ENCODE measurements at regions not wholly inside any gene's neighbourhood (a gene's known extent, or its start where the extent isn't known, plus 50 kb on each side); places are given as distances from the start of the nearest gene placed in this dataset.
"Not testable (repeated sequence)": the region's sequence is repeated elsewhere in the genome, so short reads cannot be mapped to it uniquely, and the experiment has no call there.

GRCh38 chr11:86729576-86729975 lies 57.2 kb upstream of the ME3 start:
- ATAC-seq; H3K9me3 ChIP-seq; H3K36me3 ChIP-seq; H3K27ac ChIP-seq; H3K4me3 ChIP-seq; H3K27me3 ChIP-seq; H3K4me1 ChIP-seq; intact Hi-C loops (cut with DNase I); DNase-seq: not testable (repeated sequence)
- 100% methylated on average over 1 of the region's 1 CpG for WGBS, 2 donors

GRCh38 chr11:86728562-86728961 lies 56.1 kb upstream of the ME3 start:
- Histone ChIP-seq H3K4me3 (no peak overlapping the region), H3K9me3 (peaks cover 0 to 16% (median 2%) of the 10 kb centered on the region in 11 donors), H3K27ac (no peak overlapping the region), H3K36me3 (no peaks in the 10 kb centered on the region), H3K4me1 (no peaks in the 10 kb centered on the region), H3K27me3 (no peaks in the 10 kb centered on the region)
- TF ChIP-seq, protein P1, sequence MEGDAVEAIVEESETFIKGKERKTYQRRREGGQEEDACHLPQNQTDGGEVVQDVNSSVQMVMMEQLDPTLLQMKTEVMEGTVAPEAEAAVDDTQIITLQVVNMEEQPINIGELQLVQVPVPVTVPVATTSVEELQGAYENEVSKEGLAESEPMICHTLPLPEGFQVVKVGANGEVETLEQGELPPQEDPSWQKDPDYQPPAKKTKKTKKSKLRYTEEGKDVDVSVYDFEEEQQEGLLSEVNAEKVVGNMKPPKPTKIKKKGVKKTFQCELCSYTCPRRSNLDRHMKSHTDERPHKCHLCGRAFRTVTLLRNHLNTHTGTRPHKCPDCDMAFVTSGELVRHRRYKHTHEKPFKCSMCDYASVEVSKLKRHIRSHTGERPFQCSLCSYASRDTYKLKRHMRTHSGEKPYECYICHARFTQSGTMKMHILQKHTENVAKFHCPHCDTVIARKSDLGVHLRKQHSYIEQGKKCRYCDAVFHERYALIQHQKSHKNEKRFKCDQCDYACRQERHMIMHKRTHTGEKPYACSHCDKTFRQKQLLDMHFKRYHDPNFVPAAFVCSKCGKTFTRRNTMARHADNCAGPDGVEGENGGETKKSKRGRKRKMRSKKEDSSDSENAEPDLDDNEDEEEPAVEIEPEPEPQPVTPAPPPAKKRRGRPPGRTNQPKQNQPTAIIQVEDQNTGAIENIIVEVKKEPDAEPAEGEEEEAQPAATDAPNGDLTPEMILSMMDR (IDR thresholded peaks at IDR 0.05), result no peak
- no peak for ATAC-seq
- intact Hi-C loops (cut with DNase I), result no loop called here
- no peak for DNase-seq

- DNase-seq (no peak), ATAC-seq (no peak)
- 81 to 86% methylated on average over 5 of the region's 5 CpGs for WGBS, 2 donors
- TF ChIP-seq, protein P1 (IDR thresholded peaks at IDR 0.05), result no peak
- Histone ChIP-seq H3K9me3 (peaks cover 0 to 33% (median 13%) of the 10 kb centered on the region in 11 donors), H3K4me3 (no peak overlapping the region), H3K27me3 (no peaks in the 10 kb centered on the region), H3K27ac (no peak overlapping the region), H3K4me1 (no peaks in the 10 kb centered on the region), H3K36me3 (no peaks in the 10 kb centered on the region)
- intact Hi-C loops (cut with DNase I), result no loop called here
Measured at GRCh38 chr11:86726770-86727504, 54.5 kb upstream of the ME3 start.

DNA sequence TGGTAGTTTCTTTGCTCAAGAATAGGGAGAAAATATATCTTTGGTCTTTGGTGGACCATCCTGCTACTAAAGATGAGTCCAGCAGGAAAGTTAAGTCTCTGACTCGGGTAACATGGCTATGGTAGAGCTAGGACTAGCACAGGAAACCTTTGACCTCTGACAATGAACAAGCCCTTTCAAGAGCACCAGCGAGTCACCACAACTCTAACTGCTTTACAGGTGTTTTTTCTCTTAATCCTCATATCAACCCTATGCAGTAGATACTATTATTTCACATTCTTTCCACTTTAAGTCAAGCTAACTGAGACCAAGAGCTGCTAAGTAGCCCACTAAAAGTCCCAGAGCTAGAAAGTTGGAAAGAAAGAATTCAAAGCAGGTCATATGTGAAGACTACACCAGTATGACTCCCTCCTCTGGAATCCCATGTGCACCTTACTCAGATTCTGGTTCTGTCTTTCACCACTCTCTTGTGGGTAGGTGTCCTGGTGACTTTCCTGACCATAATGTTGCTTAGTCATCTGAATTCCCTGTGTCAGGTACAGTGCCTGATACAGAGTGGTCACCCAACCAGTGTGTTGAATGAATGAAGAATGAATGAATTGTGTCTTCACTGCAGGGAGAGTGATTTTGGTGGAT lies 53.8 kb upstream of the ME3 start:
- Histone ChIP-seq H3K4me1 (no peaks in the 10 kb centered on the region), H3K27ac (no peak overlapping the region), H3K9me3 (peaks cover 0 to 40% (median 16%) of the 10 kb centered on the region in 11 donors), H3K27me3 (no peaks in the 10 kb centered on the region), H3K4me3 (no peak overlapping the region), H3K36me3 (no peaks in the 10 kb centered on the region)
- intact Hi-C loops (cut with DNase I), result no loop called here
- TF ChIP-seq, protein P1 (IDR thresholded peaks at IDR 0.05), result no peak
- ATAC-seq (no peak), DNase-seq (no peak)
- WGBS, 2 donors, result 84 to 90% methylated on average over 2 of the region's 2 CpGs

DNA sequence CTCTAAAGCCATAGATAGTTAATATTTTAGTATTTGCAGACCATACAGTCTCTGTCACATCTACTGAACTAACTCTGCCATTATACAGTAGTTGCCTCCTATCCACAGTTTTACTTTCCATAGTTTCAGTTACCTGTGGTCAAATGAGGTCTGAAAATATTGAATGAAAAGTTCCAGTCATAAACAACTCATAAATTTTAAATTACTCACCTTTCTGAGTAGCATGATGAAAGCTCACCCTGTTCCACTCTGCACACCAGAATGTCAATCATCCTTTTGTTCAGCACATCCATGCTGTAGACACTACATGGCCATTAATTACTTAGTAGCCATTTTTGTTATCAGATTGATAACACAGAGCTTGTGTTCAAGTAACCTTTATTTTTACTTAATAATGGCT lies 51.7 kb upstream of the ME3 start:
- intact Hi-C loops (cut with DNase I), result no loop called here
- no peak overlapping the region for H3K27ac ChIP-seq
- TF ChIP-seq, protein P1 (IDR thresholded peaks at IDR 0.05), result no peak
- no peaks in the 10 kb centered on the region for H3K27me3 ChIP-seq
- H3K36me3 ChIP-seq, result no peaks in the 10 kb centered on the region
- H3K9me3 ChIP-seq, result peaks cover 0 to 34% (median 16%) of the 10 kb centered on the region in 11 donors
- peaks cover 0 to 4% (median 0%) of the 10 kb centered on the region in 9 donors for H3K4me1 ChIP-seq
- ATAC-seq (no peak), DNase-seq (no peak)
- no peak overlapping the region for H3K4me3 ChIP-seq

All from heart right ventricle (tissue), 16 donors.